GM19463 (cell line): ENCODE measurements at regions not wholly inside any gene's neighbourhood (a gene's known extent, or its start where the extent isn't known, plus 50 kb on each side); places are given as distances from the start of the nearest gene placed in this dataset.
"Not testable (repeated sequence)": the region's sequence is repeated elsewhere in the genome, so short reads cannot be mapped to it uniquely, and the experiment has no call there.

Experiments
- ATAC-seq: cut with Tn5 transposase; IDR thresholded peaks from one replicate; pipeline ENCODE4 v1.9.1; 2021; ENCODE audit warnings: mild to moderate bottlenecking, moderate library complexity; ENCODE audit not compliant: unreplicated experiment

- ATAC-seq, result no peak
These were observed 154.4 kb downstream of the OXSM start for GRCh38 chr3:25944329-25944728.

GRCh38 chr3:25945366-25945765 lies 155.5 kb downstream of the OXSM start:
- ATAC-seq, result no peak

DNA sequence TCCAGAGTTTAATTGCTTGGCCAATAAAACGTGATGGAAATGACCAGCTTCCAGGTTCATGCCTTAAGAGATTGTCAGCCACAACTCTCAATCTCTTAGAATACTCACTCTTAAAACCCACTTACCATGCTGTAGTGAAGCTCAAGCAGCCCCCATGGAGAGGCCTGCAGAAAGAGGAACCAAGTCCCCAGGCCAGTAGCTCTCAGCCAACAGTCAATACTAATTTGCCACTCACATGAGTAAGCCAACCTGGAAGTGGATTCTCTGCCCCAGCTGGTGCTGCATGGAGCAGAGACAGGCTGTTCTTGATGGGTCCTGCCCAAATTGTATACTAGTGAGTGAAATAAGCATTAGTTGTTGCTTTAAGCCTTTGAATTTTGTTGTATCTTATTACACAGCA lies 155.9 kb downstream of the OXSM start:
- no peak for ATAC-seq

DNA sequence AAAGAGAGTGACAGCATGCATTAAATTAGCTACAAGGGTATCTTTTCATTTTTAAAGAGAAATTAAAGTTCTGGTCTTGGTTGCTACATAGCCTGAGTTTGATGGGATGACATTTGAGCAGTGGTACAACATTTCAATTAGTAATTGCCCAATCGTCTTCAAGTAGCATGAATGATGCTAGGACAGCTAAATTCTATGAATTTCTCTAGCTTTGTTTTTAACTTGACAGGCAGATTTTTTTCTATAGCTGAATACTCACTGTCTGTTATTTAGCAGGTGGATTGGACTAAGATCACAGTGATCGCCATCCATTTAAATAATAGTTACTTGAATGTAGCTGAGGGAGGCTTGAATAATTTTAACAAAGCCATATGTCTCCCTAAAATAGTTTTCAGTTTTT lies 162.2 kb downstream of the OXSM start:
- ATAC-seq, result no peak

DNA sequence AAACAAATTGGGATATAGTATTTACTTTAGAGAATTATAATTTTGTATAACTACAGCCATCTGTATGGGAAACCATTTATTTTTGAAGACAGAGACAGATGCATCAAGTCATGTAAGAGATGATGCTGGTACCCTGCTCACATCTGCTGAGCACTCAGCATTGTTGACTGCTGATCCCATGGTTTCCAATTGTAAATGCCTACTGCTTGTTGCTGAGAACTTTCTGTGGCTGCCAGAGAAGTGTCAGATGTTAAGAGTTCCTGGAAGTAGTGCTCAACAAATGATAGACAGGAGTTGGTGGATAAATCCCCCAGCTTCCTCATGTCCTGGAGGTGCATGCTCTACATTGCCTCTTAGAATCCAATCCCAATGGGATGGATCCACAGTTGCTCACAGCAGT lies 167.1 kb downstream of the OXSM start:
- no peak for ATAC-seq

GRCh38 chr3:25960776-25961175 lies 170.9 kb downstream of the OXSM start:
- no peak for ATAC-seq

DNA sequence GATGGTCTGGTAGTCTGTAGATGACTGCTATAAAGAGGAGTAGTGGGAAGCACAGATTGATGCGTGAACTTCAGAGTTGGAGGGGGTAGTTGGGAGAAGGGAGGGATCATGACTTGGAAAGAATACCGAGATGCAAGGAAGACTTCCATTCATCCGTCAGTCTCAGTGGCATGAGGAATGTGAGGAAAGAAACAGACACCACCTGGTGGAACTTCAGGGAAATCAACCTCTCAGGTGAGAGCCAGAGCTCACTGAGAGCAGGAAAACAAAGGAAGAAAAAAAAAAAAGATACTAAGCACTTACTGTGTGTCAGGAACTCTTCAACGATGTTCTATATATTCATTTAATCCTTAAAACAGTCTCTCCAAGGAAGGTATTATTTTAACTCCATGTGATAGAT lies 172.4 kb downstream of the OXSM start:
- ATAC-seq, result no peak

GRCh38 chr3:25964141-25964540 lies 174.3 kb downstream of the OXSM start:
- no peak for ATAC-seq

DNA sequence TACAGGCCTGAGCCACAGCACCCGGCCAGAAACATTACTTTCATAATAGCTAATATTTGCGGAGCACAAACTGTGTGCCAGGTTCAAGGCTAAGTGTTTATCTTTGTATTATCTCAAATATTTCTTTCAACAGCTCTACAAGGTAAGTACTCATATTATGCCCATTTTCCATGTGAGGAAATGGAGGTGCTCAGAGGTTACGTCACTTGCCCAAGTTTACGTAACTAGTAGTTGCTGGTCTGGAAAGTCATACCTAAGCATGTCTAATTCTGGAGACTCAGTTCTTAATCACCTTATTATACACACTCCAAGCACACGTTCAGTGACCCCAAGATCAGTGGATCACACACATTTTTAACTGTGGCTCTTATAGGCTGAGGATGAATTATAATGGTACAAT lies 177.5 kb downstream of the OXSM start:
- no peak for ATAC-seq

DNA sequence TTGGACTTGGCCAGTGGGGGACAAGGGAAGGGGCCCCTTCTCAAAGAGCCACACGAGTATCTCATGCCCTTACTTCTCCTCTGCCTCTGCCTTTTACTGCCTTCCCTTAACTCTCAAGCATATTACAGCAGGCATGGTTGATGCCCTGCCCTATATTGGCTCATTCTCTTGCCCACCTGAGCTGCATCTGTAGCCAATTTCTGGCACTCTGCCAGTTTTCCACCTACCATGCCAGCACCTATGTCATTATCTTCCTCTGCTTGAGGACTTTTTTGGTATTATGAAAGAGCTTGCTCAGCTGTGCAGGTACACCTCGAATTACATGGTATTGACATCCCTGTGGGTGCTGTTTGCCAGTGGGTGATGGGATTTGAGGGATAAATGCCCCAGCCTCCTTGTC lies 181.8 kb downstream of the OXSM start:
- ATAC-seq, result no peak

- no peak for ATAC-seq
These were observed 183.2 kb downstream of the OXSM start for GRCh38 chr3:25973122-25973521.

DNA sequence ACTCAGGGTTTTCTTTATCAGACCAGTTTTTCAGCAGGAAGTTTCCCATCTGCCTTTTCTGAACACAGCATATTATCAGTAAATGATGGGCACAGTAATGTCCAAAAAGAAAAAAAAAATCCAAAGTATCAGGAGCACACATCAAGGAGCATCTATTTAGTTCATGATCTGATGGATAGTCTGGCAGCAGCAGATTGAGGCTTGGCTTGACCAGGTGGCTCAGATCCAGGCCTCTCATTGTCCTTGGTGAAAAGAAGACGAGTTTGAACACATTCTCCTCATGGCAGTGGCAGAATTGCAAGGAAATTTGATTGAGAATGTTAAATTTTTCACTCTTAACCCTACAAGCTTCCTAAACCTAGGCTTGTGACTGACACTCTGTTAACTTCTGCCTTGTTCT lies 192.9 kb downstream of the OXSM start:
- no peak for ATAC-seq

- no peak for ATAC-seq
These were observed 195.7 kb downstream of the OXSM start for GRCh38 chr3:25985621-25986020.

GRCh38 chr3:25992606-25993005 lies 202.7 kb downstream of the OXSM start:
- ATAC-seq, result no peak

DNA sequence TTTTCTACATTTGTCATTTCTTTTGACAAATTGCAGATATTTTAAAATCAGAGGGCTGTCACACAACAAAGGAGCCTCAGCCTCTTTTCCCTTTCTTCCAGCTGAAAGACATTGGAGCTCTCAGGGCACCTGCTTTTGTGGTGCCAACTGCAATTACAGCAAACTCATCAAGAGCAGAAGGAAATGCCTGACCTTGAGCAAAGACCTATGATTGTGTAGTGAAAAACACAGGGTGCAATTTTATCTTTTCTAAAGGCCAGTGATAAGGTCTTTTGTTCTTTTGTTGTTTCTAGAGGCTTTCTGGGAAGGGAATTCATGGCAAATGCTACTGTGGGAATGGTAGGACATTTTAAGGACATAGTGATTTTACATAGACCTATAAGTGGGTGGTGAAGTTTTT lies 214.3 kb downstream of the OXSM start:
- no peak for ATAC-seq

GRCh38 chr3:26011276-26011675 lies 221.4 kb downstream of the OXSM start:
- no peak for ATAC-seq

GRCh38 chr3:26012241-26012745 lies 222.4 kb downstream of the OXSM start:
- no peak for ATAC-seq

DNA sequence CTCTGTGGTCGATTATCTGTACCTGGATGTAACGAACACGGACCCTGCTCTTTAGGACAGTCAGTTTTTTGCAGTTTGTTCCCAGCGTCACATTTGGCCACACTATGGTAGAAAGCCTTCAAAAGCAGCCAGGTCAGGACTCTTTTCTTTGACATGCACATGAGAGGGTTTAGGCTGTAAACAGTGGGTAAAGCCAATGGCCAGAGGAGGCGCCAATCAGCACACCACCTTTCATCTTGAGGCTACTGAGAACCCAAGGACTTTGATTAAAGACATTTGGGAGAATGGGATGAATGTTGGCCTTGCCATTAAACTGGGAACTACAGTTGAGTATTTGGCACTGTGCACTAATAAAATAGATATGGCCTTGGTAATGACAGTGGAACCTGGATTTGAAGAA lies 225.9 kb downstream of the OXSM start:
- ATAC-seq, result no peak

- ATAC-seq, result no peak
These were observed 229.0 kb downstream of the OXSM start for GRCh38 chr3:26018889-26019288.

- ATAC-seq, result not testable (repeated sequence)
These were observed 234.3 kb downstream of the OXSM start for GRCh38 chr3:26024206-26024605.

DNA sequence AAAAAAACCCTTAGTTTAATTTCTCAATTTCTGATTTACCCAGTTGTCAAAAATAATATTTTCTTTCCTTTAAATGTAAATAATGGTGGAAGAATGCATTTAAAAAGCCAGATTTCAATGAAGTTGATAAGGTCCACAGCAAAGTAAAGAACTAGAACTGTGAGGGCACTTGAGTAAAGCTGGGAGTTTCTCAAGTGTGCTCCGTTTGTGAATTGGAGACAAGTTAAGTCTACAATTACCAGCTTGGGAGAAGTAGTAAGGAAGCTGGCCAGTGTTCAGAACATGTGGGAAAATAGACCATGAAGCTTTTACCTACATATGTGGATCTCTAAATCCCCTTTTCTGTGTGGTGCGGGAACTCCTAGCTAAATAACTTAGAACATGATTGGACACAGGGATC lies 239.4 kb downstream of the OXSM start:
- no peak for ATAC-seq

GRCh38 chr3:26042126-26042525 lies 252.2 kb downstream of the OXSM start:
- not testable (repeated sequence) for ATAC-seq

DNA sequence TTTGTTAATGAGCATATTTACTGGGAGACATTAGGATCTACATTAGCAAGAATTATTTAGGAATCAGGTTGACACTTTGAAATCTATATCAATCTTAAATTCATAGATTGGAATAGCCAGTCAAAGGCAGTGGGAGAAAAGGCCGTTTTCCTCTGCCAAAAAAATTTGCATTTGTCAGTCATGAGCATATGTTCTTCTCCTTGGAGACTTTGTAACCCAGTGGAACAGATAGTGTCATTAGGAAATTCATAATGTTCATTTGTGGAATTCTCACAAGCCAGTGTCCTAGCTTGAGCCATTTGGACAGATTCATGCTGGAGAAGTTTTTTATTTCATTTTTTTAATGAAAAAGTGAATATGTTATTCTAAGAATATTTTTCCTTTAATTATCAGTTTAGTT lies 260.1 kb downstream of the OXSM start:
- ATAC-seq, result no peak

DNA sequence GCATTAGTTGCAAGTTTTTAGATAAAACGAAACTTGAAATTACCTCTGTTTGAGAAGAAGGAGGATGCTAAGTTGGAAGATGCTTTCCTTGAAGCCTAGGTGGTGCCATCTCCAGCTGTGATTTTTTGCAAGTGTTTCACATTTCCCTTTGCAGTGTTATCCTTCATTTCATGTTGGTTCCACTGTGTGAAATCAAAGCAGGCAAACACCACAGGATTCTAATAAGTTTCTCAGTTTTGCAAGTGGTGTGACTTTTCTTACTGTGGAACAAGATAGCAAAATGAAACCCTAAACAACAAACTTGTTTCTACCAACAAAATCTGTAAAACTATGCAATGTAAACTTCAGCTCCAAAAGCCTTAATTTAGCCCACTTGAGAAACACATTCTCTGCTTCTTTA lies 260.9 kb downstream of the OXSM start:
- no peak for ATAC-seq
